Stimulated activated CD4-positive, alpha-beta T cell treated with anti-CD3 and anti-CD28 coated beads, Interleukin-1b, Interleukin-23, amount 100 ng/mL, for 24 hours (primary cell): ENCODE measurements at regions not wholly inside any gene's neighbourhood (a gene's known extent, or its start where the extent isn't known, plus 50 kb on each side); places are given as distances from the start of the nearest gene placed in this dataset.
"Not testable (repeated sequence)": the region's sequence is repeated elsewhere in the genome, so short reads cannot be mapped to it uniquely, and the experiment has no call there.

ENCODE experiments used
- DNase-seq, 4 experiments: peaks; one replicate each; pipeline ENCODE4 v3.0.0-alpha.2; 2020; ENCODE audit warnings: low read depth in 4 of 4, low spot score in 1 of 4

DNA sequence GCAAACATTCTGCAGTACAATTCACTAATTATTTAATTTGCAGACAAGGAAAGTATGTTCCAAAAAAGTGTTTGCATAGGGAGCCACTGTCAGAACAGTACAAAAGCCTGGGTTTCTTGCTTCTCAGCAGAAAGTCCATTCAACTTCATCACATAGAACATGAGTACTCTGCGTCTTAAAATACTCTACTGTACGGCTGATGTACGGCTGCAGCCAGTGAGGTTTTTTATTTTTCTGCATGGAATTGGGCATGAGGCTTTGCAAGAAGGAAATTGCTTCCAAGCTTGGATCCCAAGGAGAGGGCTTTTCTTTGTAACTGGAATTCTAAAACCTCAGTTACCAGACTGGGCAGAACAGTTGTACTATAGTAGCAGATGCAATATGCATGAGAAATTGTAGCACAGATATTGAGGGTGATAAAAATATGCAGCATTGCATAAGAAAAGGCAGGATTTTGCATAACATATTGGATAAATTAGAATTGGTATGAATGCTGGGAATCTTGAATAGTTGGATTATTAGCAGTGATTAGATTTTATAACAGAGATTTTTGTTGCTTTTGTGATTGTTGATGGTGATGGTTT, 178.1 kb upstream of the CDH9 start:
- DNase-seq = no peak

DNA sequence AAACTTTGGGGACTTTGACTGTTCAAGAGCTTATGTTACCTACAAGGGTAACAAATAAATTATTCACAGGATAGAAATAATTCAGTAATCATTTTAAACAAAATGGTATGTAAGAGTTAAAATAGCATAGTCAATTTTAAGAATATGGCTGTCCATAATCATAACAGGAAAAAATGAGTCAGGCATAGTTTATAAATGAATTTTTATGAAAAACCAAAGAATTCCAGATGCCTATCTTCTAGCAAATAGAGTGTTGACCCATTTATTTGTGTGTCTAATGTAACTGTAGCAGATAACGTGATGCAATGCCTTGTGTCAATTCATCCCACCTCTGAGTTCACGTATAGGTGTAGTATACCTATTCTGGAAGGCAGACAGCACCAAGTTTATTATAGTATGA, 169.7 kb upstream of the CDH9 start:
- no peak for DNase-seq

DNA sequence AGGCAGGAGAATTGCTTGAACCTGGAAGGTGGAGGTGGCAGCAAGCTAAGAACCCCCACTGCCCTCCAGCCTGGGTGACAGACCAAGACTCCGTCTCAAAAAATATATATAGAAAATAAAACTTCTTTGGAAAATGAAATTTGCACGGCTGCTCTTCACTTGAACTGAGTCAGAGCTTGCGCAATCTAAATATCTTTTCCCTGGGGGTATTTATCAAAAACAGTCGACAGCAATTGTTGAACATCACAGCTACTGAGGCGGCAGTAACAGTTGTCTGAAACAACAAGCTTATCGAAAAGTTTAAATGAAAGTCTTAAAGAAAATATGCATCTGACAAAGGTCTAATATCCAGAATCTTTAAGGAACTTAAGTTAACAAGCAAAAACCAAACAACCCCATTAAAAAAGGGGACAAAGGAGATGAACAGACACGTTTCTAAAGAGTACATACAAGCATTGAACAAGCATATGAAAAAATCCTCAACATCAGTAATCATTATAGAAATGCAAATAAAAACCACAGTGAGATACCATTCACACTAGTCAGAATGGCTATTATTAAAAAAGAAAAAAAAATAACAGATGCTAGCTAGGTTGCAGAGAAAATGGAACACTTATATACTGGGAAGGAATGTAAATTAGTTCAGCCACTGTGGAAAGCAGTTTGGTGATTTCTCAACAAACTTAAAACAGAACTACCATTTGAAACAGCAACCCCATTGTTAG, 153.6 kb upstream of the CDH9 start:
- DNase-seq = no peak

DNA sequence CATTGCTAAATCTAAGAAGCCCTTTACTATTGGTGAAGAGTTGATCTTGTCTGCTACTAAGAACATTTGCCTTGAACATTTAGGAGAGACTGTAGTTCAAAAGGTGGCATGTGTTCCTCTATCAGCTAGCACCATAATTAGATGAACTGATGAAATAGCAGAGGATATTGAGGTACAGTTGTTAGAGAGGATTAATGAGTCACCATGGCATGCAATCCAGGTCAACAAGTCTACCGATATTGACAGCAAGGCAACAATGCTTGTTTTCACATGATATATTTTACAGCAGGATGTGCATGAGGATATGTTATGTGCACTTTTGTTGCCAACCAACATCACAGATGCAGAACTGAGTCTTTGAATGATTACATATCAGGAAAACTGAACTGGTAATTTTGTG, 134.3 kb upstream of the CDH9 start:
- DNase-seq = no peak

DNA sequence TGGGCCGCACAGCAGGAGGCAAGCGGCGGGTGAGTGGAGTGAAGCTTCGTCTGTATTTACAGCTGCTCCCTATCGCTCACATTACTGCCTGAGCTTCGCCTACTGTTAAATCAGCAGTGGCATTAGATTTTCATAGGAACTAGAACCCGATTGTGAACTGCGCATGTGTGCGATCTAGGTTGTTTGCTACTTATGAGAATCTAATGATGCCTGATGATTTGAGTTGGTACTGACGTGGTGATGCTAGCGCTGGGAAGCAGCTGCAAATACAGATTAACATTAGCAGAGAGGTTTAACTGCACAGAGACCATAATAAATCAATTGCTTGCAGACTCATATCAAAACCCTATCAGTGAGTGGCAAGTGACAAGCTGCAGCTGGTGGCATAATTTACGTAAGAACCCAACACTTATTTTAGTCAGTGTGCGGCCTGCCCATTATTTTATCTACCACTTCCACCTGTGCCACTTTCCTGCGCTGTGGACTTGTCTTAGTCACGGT, 133.4 kb upstream of the CDH9 start:
- no peak for DNase-seq

DNA sequence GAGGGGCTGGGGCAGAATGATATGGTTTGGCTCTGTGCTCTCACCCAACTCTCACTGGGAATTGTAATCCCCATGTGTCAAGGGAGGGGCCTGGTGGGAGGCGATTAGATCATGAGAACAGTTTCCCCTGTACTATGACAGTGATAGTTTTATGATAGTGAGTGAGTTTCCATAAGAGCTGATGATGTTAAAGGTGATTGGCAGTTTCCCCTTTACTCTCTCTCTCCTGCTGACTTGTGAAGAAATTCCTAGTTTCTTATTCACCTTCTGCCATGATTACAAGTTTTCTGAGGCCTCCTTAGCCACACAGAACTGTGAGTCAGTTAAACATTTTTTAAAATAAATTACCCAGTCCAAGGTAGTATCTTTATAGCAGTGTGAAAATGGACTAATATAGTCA, 120.4 kb upstream of the CDH9 start:
- DNase-seq = no peak

DNA sequence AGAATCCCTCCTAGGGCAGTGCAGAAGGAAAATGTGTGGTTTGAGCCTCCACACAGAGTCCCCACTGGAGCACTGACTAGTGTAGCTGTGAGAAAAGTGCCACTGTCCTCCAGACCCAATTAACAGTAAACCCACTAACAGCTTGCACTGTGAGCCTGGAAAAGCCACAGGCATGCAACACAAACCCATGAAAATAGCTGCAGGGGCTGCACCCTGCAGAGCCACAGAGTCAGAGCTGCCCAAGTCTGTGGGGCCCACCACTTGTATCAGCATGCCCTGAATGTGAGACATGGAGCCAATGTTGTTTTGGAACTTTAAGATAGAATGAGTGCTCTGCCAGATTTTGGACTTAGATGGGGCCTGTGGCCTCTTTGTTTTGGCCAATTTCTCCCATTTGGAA, 119.8 kb upstream of the CDH9 start:
- DNase-seq = no peak

DNA sequence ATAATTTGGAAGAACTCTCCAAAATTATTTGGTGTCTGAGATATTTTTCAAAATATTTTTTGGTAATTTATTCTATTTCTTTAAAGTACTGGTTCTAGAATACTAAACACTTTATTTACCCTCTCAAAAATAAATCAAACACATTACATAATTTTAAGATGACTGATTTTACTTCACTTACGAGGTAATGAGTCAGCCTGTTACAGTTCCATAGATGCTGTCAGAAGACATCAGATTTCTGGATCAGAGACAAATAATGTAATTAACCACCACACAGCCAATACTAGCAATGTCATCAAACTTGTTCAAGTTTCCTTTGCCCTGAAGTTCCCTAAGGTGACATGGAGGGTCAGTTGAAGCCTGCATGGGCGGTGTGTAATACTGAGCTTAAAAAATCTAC, 106.1 kb upstream of the CDH9 start:
- no peak for DNase-seq

DNA sequence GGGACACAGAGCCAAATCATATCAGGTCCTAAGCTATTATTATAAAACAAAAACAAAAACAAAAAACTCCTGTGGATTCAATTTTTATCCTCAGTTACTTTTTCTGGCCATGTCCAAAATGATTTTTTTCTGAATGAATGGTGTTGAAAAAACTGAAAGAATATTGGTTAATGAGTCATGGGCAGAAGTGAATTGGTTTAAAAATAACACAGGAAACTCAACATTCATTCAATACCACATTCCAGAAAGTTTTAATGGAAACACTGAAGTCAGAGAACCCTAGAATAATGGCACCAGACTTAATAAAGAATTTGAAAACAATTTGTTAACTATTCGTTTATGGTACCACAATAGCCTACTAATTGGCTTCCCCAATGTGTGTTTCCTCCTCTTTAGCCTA, 102.4 kb upstream of the CDH9 start:
- DNase-seq = no peak

DNA sequence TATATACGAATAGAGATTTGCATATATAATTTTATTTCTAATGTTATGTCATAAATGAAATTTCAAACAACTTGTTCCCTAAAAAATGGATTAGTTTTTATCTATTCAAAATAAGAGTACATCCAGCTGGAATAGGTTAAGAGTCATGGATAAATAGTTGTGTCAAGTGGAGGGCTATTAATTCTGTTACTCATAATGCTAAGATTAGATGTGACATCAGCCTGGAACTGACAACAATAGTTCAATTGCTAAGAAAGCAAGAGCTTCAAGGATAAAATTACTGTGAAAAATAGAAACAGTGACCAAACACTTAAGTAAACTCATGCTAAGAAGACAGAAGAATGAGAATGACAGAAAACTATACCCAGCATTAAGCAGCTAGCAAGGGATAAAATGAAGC, 92.2 kb upstream of the CDH9 start:
- DNase-seq = no peak

DNA sequence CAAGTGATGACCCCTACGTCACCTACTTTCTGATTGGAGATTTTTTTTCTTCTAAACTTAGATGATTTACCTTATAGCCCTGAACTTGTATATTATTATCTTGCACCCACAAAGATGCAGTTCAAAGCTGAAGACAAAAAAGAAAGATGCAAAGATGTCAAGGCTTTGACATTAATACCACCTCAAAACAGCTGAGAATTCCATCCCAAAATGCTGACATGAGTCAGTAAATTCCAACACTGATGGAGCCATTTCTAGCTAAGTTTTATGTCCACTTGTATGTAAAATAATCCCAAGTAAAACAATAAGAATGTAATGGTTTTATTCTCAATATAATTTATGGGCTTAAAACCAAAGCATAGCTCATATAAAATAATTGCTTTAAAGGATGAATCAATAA, 91.5 kb upstream of the CDH9 start:
- no peak for DNase-seq

DNA sequence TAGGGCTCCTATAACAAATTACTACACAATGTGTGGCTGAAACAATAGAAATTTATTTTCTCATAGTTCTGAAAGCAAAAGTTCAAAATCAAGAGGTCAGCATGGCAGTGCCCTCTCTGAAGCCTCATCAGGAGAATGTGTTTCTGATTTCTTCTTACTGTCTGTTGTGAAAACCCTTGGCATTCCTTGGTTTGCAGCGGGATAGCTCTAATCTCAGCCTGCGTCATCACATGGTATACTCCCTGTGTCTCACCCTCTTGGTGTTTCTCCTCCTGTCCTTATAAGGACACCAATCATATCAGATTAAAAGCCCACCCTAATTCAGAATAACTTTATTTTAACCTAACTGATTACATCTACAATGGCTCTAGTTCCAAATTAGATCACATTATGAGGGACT, 87.5 kb upstream of the CDH9 start:
- DNase-seq = no peak

DNA sequence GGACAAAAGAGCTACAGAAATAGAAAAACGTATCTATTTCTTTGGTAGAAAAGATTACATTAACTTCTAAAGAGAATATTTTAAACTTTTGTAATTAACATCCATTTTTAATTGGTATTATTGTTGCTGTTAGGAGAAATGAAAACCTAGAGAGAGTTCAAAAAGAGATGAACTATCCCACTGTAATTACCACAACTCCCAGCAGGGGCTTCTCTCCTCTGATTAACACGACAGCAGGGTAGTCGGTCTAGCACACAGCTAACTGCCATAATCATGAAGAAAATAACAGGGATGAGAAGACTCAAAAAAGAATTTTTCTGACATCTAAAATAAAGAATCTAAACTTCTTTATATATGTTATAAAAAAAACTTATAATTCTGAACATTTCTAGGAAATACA, 86.2 kb upstream of the CDH9 start:
- no peak for DNase-seq

DNA sequence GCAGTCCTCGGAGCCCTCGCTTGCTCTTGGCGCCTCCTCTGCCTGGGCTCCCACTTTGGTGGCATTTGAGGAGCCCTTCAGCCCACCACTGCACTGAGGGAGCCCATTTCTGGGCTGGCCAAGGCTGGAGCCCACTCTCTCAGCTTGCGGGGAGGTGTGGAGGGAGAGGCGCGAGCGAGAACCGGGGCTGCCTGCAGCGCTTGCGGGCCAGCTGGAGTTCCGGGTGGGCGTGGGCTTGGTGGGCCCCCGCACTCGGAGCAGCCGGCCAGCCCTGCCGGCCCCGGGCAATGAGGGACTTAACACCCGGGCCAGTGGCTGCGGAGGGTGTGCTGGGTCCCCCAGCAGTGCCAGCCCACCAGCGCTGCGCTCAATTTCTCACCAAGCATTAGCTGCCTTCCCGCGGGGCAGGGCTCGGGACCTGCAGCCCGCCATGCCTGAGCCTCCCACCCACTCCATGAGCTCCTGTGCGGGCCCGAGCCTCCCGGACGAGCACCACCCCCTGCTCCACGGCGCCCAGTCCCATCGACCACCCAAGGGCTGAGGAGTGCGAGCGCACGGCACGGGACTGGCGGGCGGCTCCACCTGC, 81.4 kb upstream of the CDH9 start:
- not testable (repeated sequence) for DNase-seq

DNA sequence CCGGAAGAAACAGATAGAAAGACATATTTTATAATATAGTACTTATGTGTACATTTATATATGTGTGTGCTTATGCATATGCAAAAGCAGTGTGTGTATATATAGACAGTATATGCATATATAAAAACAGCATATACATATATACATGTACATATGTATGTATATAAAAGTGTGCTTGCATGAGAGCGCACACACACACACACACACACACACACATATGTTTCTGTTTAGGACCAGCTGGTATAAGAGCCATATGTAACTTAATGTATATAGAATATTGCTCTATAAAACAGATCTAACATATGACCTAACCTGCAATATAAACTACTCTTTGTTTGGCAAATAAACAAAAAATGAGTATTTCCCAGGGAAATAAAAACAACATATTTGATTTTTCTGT, 65.1 kb upstream of the CDH9 start:
- DNase-seq = no peak

DNA sequence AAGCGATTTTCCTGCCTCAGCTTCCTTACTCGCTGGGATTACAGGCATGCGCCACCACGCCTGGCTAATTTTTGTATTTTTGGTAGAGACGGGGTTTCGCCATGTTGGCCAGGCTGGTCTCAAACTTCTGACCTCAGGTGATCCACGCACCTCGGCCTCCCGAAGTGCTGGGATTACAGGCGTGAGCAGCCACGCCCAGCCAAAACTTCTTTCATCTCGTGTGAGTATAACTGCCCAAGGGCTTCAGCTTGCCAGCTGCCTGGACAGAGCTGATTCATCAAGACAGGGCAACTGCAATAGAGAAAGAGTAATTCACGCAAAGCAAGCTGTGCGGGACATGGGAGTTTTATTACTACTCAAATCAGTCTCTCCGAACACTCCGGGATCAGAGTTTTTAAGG, 57.4 kb upstream of the CDH9 start:
- DNase-seq = not testable (repeated sequence)

DNA sequence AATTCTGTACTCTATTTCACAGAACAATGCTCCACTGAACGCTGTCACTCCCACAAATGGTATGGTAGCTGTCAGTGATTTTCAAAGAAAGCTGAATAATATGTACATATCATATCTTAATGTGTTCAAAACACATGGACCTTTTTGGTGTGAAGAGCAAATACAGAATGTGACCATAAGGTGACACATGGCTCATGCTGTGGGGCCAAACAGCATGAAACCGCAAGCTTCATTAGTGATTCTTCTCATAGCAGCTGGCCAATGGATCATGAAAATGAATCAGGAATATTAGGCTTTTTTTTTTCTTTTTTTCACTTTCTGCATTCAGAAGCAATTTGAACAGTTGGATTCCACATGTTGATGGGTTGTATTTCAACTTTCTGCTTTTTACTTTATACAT, 54.9 kb upstream of the CDH9 start:
- DNase-seq = no peak

DNA sequence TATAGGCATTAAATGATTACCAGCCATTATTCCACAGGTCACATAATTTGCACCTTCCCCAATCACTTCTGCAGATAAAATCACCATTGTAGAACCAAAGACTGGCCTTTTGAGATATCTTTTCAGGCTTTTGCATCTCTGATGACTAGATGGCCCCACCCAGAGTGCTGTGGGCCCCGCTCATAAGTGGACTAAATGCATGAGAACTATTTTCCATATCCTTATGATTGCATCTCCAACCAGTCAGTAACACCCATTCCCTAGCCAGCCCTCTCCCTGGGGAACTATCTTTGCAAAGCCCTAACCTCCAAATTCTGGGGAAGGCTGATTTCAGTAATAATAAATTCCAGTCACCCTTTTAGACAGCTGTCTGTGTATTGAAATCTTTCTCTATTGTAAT, 53.5 kb upstream of the CDH9 start:
- DNase-seq = no peak

DNA sequence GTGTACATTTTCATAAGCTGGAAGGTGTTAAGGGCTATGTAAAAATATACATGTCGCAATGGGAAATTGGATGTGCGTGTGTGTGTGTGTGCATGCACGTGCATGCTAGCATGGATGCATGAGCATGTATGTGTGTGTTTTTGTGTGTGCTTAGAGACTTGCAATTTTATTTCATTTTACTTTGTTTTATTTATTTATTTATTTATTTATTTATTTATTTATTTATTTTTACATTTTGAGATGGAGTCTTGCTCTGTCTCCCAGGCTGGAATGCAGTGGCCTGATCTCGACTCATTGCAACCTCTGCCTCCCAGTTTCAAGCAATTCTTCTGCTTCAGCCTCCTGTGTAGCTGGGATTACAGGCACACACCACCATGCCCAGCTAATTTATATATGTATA, 50.4 kb upstream of the CDH9 start:
- DNase-seq = not testable (repeated sequence)
